GM12874 (cell line): ENCODE measurements at regions not wholly inside any gene's neighbourhood (a gene's known extent, or its start where the extent isn't known, plus 50 kb on each side); places are given as distances from the start of the nearest gene placed in this dataset.

Experiments used
- CTCF ChIP-seq: IDR thresholded peaks from 2 replicates; pipeline ENCODE4 v1.5.1; 2011; ENCODE audit warnings: low read depth, mild to moderate bottlenecking, control low read depth, low read length, moderate library complexity; ENCODE audit not compliant: insufficient read depth

GRCh38 chr10:85250304-85250703, 921.9 kb downstream of the CCSER2 start:
- TF ChIP-seq CTCF: no peak

- no peak for TF ChIP-seq CTCF
Measured at GRCh38 chr10:85256481-85256880, 928.1 kb downstream of the CCSER2 start.

GRCh38 chr10:85259908-85260307, 931.5 kb downstream of the CCSER2 start:
- TF ChIP-seq CTCF: no peak

GRCh38 chr10:85262992-85263391, 934.6 kb downstream of the CCSER2 start:
- TF ChIP-seq CTCF: no peak

- no peak for TF ChIP-seq CTCF
Measured at GRCh38 chr10:85265121-85265520, 936.7 kb downstream of the CCSER2 start.

- TF ChIP-seq CTCF: no peak
Measured at GRCh38 chr10:85266808-85267207, 938.4 kb downstream of the CCSER2 start.

GRCh38 chr10:85280014-85280413, 951.6 kb downstream of the CCSER2 start:
- no peak for TF ChIP-seq CTCF
